Activated CD4-positive, alpha-beta memory T cell treated with anti-CD3 and anti-CD28 coated beads for 36 hours (primary cell): ENCODE measurements at regions not wholly inside any gene's neighbourhood (a gene's known extent, or its start where the extent isn't known, plus 50 kb on each side); places are given as distances from the start of the nearest gene placed in this dataset.

Experiments
- CTCF ChIA-PET: fragments of 350-600 bp; sonication (Branson Sonifier 250); formaldehyde crosslinking; loops from one replicate; lab custom pipeline; 2021; ENCODE audit warnings: antibody characterized with exemption, inconsistent platforms; lab: Charles Lee
- POLR2A ChIA-PET: fragments of 350-600 bp; sonication (Branson Sonifier 250); formaldehyde crosslinking; loops from one replicate; lab custom pipeline; 2021; ENCODE audit warnings: antibody characterized with exemption; lab: Charles Lee
- DNase-seq: peaks from one replicate; pipeline ENCODE4 v3.0.0-alpha.2; 2020
- H3K27ac Mint-ChIP-seq: one replicate; pipeline ENCODE4 v1.8.0; 2021; ENCODE audit warnings: mixed read lengths
- H3K27me3 Mint-ChIP-seq: one replicate; pipeline ENCODE4 v1.8.0; 2021; ENCODE audit warnings: mixed read lengths
- H3K36me3 Mint-ChIP-seq: one replicate; pipeline ENCODE4 v1.8.0; 2021; ENCODE audit warnings: mixed read lengths
- H3K4me1 Mint-ChIP-seq: one replicate; pipeline ENCODE4 v1.8.0; 2021; ENCODE audit warnings: low read depth, mixed read lengths
- H3K4me3 Mint-ChIP-seq: one replicate; pipeline ENCODE4 v1.8.0; 2021; ENCODE audit warnings: mild to moderate bottlenecking, mixed read lengths
- H3K9me3 Mint-ChIP-seq: one replicate; pipeline ENCODE4 v1.8.0; 2021; ENCODE audit warnings: mixed read lengths
- intact Hi-C: fragments of 100-400 bp; cut with micrococcal nuclease; formaldehyde crosslinking; loops from one replicate; pipeline ENCODE4 v1.15.1; 2023

- Mint-ChIP-seq H3K36me3 (no peaks in the 10 kb centered on the region), H3K4me1 (no peaks in the 10 kb centered on the region), H3K4me3 (no peak overlapping the region), H3K27ac (no peak overlapping the region), H3K27me3 (no peaks in the 10 kb centered on the region), H3K9me3 (peaks cover 18% of the 10 kb centered on the region)
- intact Hi-C loops = no loop called here
- ChIA-PET POLR2A (no interaction called here), CTCF (no interaction called here)
- no peak for DNase-seq
These were observed 329.8 kb upstream of the GRM7 start for GRCh38 chr3:6531153-6531552.

DNA sequence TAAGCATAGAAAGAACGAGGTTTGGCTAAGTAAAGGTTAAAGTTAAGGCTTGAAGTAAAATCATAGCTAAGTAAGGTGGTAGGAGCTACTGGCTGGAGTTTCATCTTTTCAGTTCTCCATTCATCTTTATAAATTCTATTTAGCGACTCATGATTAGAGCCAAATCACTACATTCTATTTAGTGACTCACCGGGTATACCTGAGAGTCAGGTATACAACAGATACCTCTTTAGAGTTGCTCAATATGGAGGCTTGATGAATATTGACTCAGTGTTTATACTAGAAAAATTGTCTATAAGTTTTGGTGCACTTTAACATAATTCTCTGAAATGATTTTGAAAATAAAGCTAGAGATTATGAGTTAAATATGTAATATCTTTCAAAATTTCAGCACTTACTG is 328.8 kb upstream of the GRM7 start:
- H3K27ac Mint-ChIP-seq = no peak overlapping the region
- no peak overlapping the region for H3K4me3 Mint-ChIP-seq
- peaks cover 24% of the 10 kb centered on the region for H3K9me3 Mint-ChIP-seq
- H3K27me3 Mint-ChIP-seq = no peaks in the 10 kb centered on the region
- H3K36me3 Mint-ChIP-seq = no peaks in the 10 kb centered on the region
- POLR2A ChIA-PET = no interaction called here
- no peaks in the 10 kb centered on the region for H3K4me1 Mint-ChIP-seq
- CTCF ChIA-PET = no interaction called here
- intact Hi-C loops = no loop called here
- no peak for DNase-seq

DNA sequence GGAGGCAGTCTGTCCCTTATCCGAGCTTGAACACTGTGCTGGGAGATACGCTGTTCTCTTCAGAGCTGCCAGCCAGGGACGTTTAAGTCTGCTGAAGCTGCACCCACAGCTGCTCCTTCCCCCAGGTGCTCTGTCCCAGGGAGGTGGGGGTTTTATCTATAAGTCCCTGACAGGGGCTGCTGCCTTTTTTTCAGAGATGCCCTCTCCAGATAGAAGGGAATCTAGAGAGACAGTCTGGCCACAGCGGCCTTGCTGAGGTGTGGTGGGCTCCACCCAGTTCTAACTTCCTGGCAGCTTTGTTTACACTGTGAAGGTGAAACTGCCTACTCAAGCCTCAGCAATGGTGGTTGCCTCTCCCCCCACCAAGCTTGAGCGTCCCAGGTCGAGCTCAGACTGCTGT is 319.9 kb upstream of the GRM7 start:
- intact Hi-C loops = no loop called here
- Mint-ChIP-seq H3K27me3 (no peaks in the 10 kb centered on the region), H3K27ac (no peak overlapping the region), H3K4me3 (no peak overlapping the region), H3K4me1 (no peaks in the 10 kb centered on the region), H3K9me3 (peaks cover 28% of the 10 kb centered on the region), H3K36me3 (no peaks in the 10 kb centered on the region)
- CTCF ChIA-PET = no interaction called here
- no peak for DNase-seq
- POLR2A ChIA-PET = no interaction called here

- Mint-ChIP-seq H3K4me3 (no peak overlapping the region), H3K36me3 (no peaks in the 10 kb centered on the region), H3K27ac (no peak overlapping the region), H3K4me1 (no peaks in the 10 kb centered on the region), H3K27me3 (no peaks in the 10 kb centered on the region), H3K9me3 (peaks cover 15% of the 10 kb centered on the region)
- CTCF ChIA-PET = no interaction called here
- intact Hi-C loops = no loop called here
- POLR2A ChIA-PET = no interaction called here
- DNase-seq = no peak
These were observed 318.1 kb upstream of the GRM7 start for GRCh38 chr3:6542795-6543194.

- no peak overlapping the region for H3K27ac Mint-ChIP-seq
- POLR2A ChIA-PET = no interaction called here
These were observed 311.6 kb upstream of the GRM7 start for GRCh38 chr3:6549296-6549695.

DNA sequence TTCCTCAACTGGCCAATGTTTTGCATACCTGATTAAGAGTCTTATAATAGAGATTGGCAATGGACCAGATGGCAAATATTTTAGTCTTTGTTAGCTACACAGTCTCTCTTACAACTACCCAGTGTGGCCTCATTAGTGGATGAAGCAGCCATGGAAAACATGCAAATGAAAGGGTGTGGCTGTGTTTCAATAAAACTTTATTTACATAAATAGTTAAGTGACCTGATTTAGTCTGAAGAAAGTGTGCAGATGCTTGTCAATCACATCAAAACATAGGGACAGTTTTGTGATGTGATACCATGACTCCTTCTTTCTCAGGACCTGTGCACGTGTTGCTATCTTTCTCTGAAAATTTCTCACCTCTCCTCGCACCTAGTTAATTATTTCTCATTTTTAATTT is 309.8 kb upstream of the GRM7 start:
- Mint-ChIP-seq H3K9me3 (peaks cover 12% of the 10 kb centered on the region), H3K4me1 (no peaks in the 10 kb centered on the region), H3K36me3 (no peaks in the 10 kb centered on the region), H3K27me3 (no peaks in the 10 kb centered on the region), H3K27ac (no peak overlapping the region), H3K4me3 (no peak overlapping the region)
- ChIA-PET CTCF (no interaction called here), POLR2A (no interaction called here)
- no peak for DNase-seq
- intact Hi-C loops = no loop called here

More at GRCh38 chr3:6549296-6549695, 311.6 kb upstream of the GRM7 start:
- no peak overlapping the region for H3K4me3 Mint-ChIP-seq
- no peaks in the 10 kb centered on the region for H3K4me1 Mint-ChIP-seq
- CTCF ChIA-PET = no interaction called here
- H3K36me3 Mint-ChIP-seq = no peaks in the 10 kb centered on the region
- H3K9me3 Mint-ChIP-seq = peaks cover 18% of the 10 kb centered on the region
- no peaks in the 10 kb centered on the region for H3K27me3 Mint-ChIP-seq
- intact Hi-C loops = no loop called here
- DNase-seq = no peak

- Mint-ChIP-seq H3K36me3 (no peaks in the 10 kb centered on the region), H3K4me3 (no peak overlapping the region), H3K4me1 (no peaks in the 10 kb centered on the region), H3K27me3 (no peaks in the 10 kb centered on the region), H3K27ac (no peak overlapping the region), H3K9me3 (peaks cover 8% of the 10 kb centered on the region)
- POLR2A ChIA-PET = no interaction called here
- CTCF ChIA-PET = no interaction called here
- DNase-seq = no peak
- intact Hi-C loops = no loop called here
These were observed 300.7 kb upstream of the GRM7 start for GRCh38 chr3:6560259-6560658.

DNA sequence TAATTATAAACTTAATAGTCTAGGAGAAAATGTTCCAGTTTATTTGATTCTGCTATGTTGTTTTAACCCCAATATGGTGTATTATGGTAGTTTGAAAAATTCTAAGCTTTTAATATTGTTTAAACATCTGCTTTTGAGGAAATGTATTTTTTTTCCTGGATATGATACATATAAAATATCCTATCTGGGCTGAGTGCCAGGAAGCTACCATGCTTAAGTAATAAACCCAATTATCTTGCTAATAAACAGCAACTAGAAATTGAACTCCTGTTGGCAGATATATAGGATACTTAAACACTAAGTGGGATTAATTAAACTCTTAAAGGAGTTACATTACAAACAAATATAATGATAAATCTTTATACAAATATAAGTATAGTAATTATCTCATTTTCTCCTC is 293.7 kb upstream of the GRM7 start:
- intact Hi-C loops = no loop called here
- no peaks in the 10 kb centered on the region for H3K4me1 Mint-ChIP-seq

DNA sequence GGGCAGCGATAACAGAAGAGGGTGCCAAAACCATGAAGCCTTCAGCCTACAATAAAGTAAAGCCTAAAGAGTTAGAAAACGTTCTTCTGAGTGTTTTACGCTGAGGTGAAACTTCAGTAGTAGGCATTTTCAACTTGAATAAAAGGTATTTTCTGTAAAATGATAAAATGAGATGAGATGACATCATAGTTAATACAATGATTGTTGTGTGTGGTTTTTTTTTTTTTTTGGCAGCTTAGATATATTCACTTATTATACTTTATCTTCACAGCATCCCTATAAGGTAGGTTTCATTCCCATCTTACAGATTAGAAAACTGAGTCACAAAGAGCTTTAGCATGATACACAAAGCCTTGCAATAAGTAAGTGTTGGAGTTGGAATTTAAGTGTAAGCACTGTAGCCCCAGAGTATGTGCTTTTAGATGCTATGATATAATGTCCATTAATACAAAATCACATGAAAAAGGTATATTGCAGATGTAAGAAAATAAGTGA is 291.9 kb upstream of the GRM7 start:
- Mint-ChIP-seq H3K4me1 (no peaks in the 10 kb centered on the region), H3K27me3 (no peaks in the 10 kb centered on the region), H3K27ac (no peak overlapping the region), H3K36me3 (no peaks in the 10 kb centered on the region), H3K9me3 (peaks cover 8% of the 10 kb centered on the region), H3K4me3 (no peak overlapping the region)
- DNase-seq = no peak
- intact Hi-C loops = no loop called here
- ChIA-PET CTCF (no interaction called here), POLR2A (no interaction called here)

More for the DNA sequence above, 293.7 kb upstream of the GRM7 start:
- Mint-ChIP-seq H3K27ac (no peak overlapping the region), H3K4me3 (no peak overlapping the region), H3K27me3 (no peaks in the 10 kb centered on the region), H3K36me3 (no peaks in the 10 kb centered on the region), H3K9me3 (peaks cover 10% of the 10 kb centered on the region)
- no peak for DNase-seq
- ChIA-PET POLR2A (no interaction called here), CTCF (no interaction called here)

- Mint-ChIP-seq H3K36me3 (no peaks in the 10 kb centered on the region), H3K4me1 (no peaks in the 10 kb centered on the region), H3K9me3 (peaks cover 6% of the 10 kb centered on the region), H3K27me3 (no peaks in the 10 kb centered on the region), H3K27ac (no peak overlapping the region), H3K4me3 (no peak overlapping the region)
- POLR2A ChIA-PET = no interaction called here
- intact Hi-C loops = no loop called here
- no peak for DNase-seq
- CTCF ChIA-PET = no interaction called here
These were observed 289.5 kb upstream of the GRM7 start for GRCh38 chr3:6571448-6571847.

- ChIA-PET CTCF (no interaction called here), POLR2A (no interaction called here)
- no peaks in the 10 kb centered on the region for H3K36me3 Mint-ChIP-seq
- intact Hi-C loops = no loop called here
- no peaks in the 10 kb centered on the region for H3K4me1 Mint-ChIP-seq
- peaks cover 12% of the 10 kb centered on the region for H3K9me3 Mint-ChIP-seq
- no peak overlapping the region for H3K27ac Mint-ChIP-seq
- no peak overlapping the region for H3K4me3 Mint-ChIP-seq
- H3K27me3 Mint-ChIP-seq = no peaks in the 10 kb centered on the region
- DNase-seq = no peak
These were observed 283.3 kb upstream of the GRM7 start for GRCh38 chr3:6577584-6577983.

GRCh38 chr3:6578526-6578925 is 282.4 kb upstream of the GRM7 start:
- Mint-ChIP-seq H3K9me3 (peaks cover 12% of the 10 kb centered on the region), H3K36me3 (no peaks in the 10 kb centered on the region), H3K4me1 (no peaks in the 10 kb centered on the region), H3K4me3 (no peak overlapping the region), H3K27me3 (no peaks in the 10 kb centered on the region), H3K27ac (no peak overlapping the region)
- CTCF ChIA-PET = no interaction called here
- DNase-seq = no peak
- POLR2A ChIA-PET = no interaction called here
- intact Hi-C loops = no loop called here

GRCh38 chr3:6580808-6581207 is 280.1 kb upstream of the GRM7 start:
- Mint-ChIP-seq H3K9me3 (peaks cover 12% of the 10 kb centered on the region), H3K36me3 (no peaks in the 10 kb centered on the region), H3K4me1 (no peaks in the 10 kb centered on the region), H3K27ac (no peak overlapping the region), H3K4me3 (no peak overlapping the region), H3K27me3 (no peaks in the 10 kb centered on the region)
- CTCF ChIA-PET = no interaction called here
- intact Hi-C loops = no loop called here
- DNase-seq = no peak
- POLR2A ChIA-PET = no interaction called here
